ENCODE measurements at regions not wholly inside any gene's neighbourhood (a gene's known extent, or its start where the extent isn't known, plus 50 kb on each side); places are given as distances from the start of the nearest gene placed in this dataset.

GRCh38 chr1:90614872-90615271, 102.2 kb downstream of the BARHL2 start:
- no peaks in the 10 kb centered on the region for H3K36me3 ChIP-seq
- 80 to 88% methylated on average over 1 of the region's 1 CpG for WGBS, 2 donors
- intact Hi-C loops (cut with DNase I), result no loop called here
- no peaks in the 10 kb centered on the region for H3K27me3 ChIP-seq
- ATAC-seq, result no peak
- H3K4me3 ChIP-seq, result no peak overlapping the region
- no peaks in the 10 kb centered on the region for H3K4me1 ChIP-seq
- H3K27ac ChIP-seq, result no peak overlapping the region
- no peaks in the 10 kb centered on the region for H3K9me3 ChIP-seq
- TF ChIP-seq, protein P1, sequence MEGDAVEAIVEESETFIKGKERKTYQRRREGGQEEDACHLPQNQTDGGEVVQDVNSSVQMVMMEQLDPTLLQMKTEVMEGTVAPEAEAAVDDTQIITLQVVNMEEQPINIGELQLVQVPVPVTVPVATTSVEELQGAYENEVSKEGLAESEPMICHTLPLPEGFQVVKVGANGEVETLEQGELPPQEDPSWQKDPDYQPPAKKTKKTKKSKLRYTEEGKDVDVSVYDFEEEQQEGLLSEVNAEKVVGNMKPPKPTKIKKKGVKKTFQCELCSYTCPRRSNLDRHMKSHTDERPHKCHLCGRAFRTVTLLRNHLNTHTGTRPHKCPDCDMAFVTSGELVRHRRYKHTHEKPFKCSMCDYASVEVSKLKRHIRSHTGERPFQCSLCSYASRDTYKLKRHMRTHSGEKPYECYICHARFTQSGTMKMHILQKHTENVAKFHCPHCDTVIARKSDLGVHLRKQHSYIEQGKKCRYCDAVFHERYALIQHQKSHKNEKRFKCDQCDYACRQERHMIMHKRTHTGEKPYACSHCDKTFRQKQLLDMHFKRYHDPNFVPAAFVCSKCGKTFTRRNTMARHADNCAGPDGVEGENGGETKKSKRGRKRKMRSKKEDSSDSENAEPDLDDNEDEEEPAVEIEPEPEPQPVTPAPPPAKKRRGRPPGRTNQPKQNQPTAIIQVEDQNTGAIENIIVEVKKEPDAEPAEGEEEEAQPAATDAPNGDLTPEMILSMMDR (IDR thresholded peaks at IDR 0.05), result no peak
- FAIRE-seq, result no peak
- DNase-seq, result no peak

DNA sequence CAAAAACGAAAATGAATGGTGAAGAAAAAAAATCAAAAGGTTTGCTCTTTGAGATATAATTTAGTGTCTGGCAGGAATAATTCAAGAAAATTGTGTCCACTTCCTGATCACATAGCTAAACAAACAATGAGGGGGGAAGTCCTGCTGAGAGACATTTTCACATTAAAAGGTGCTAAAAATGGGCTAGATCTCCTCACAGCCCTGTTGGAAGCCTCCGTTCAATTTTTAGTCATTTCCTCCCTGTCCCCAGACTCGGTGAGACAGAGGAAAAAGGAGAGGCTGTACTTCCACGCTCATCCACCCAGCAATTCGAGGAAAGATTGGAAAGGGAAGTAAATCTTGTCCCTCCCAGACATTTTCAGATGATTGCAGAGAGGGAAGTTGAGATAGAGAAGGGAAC, 103.7 kb downstream of the BARHL2 start:
- Histone ChIP-seq H3K9me3 (no peaks in the 10 kb centered on the region), H3K4me3 (no peak overlapping the region), H3K27me3 (no peaks in the 10 kb centered on the region), H3K4me1 (no peaks in the 10 kb centered on the region), H3K27ac (no peak overlapping the region), H3K36me3 (no peaks in the 10 kb centered on the region)
- 26 to 29% methylated on average over 5 of the region's 5 CpGs for WGBS, 2 donors
- intact Hi-C loops (cut with DNase I), result no loop called here
- TF ChIP-seq, protein P1 (IDR thresholded peaks at IDR 0.05), result no peak
- FAIRE-seq, result no peak
- no peak for ATAC-seq
- no peak for DNase-seq

DNA sequence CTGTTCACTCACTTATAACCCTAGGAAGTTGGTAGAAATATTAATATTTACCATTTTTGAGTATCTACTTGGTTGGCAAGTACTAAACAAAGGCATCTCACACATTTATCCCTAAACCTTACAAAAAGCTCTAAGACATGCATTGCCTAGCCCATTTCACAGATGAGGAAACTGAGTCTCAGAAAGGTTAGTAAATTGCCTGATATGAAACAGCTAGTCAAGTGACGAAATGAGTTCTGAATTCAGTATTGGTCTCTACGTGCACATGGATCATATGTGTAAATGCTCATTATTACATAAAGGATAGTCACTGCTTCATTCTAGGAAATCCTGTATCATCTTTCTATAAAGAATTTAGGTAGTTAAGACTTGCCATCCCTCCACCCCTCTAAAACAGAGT, 105.1 kb downstream of the BARHL2 start:
- Histone ChIP-seq H3K4me3 (no peak overlapping the region), H3K27me3 (no peaks in the 10 kb centered on the region), H3K36me3 (no peaks in the 10 kb centered on the region), H3K4me1 (no peaks in the 10 kb centered on the region), H3K9me3 (no peaks in the 10 kb centered on the region), H3K27ac (no peak overlapping the region)
- intact Hi-C loops (cut with DNase I), result no loop called here
- ATAC-seq (no peak), DNase-seq (no peak), FAIRE-seq (no peak)
- 67 to 89% methylated on average over 2 of the region's 2 CpGs for WGBS, 2 donors
- TF ChIP-seq, protein P1 (IDR thresholded peaks at IDR 0.05), result no peak

- Histone ChIP-seq H3K27ac (no peak overlapping the region), H3K27me3 (no peaks in the 10 kb centered on the region), H3K4me1 (no peaks in the 10 kb centered on the region), H3K4me3 (no peak overlapping the region), H3K9me3 (no peaks in the 10 kb centered on the region), H3K36me3 (no peaks in the 10 kb centered on the region)
- DNase-seq (no peak), FAIRE-seq (no peak), ATAC-seq (no peak)
- intact Hi-C loops (cut with DNase I), result no loop called here
- TF ChIP-seq, protein P1 (IDR thresholded peaks at IDR 0.05), result no peak
- 65 to 71% methylated on average over 4 of the region's 4 CpGs for WGBS, 2 donors
Observed at GRCh38 chr1:90607736-90608135, 109.4 kb downstream of the BARHL2 start.

DNA sequence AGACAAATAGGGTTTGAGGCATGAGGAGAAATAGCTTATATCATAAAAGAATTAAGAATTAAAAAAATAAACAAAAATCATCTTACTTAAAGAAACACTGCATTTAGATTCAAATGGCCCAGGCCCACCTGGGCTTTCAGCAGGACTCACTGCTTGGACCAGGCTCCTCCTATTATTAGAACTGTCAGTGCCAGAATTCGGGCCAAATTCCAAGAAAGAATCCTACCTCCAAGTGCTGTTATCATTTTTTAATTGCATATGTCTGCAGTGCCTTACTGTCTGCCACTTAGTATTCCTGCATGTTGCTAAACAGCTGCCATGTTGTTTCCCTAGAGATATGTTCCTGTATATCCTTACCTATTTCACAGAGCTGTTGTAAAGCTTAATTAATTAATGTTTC, 112.0 kb downstream of the BARHL2 start:
- TF ChIP-seq, protein P1 (IDR thresholded peaks at IDR 0.05), result no peak
- Histone ChIP-seq H3K9me3 (no peaks in the 10 kb centered on the region), H3K27me3 (no peaks in the 10 kb centered on the region), H3K27ac (no peak overlapping the region), H3K4me3 (no peak overlapping the region), H3K4me1 (no peaks in the 10 kb centered on the region), H3K36me3 (no peaks in the 10 kb centered on the region)
- ATAC-seq (no peak), DNase-seq (no peak), FAIRE-seq (no peak)
- 41 to 48% methylated on average over 1 of the region's 1 CpG for WGBS, 2 donors
- intact Hi-C loops (cut with DNase I), result no loop called here

Data from pancreas (tissue), 10 donors.